Left renal cortex interstitium (tissue), 4 donors: ENCODE measurements at regions not wholly inside any gene's neighbourhood (a gene's known extent, or its start where the extent isn't known, plus 50 kb on each side); places are given as distances from the start of the nearest gene placed in this dataset.
"Not testable (repeated sequence)": the region's sequence is repeated elsewhere in the genome, so short reads cannot be mapped to it uniquely, and the experiment has no call there.

Source experiments
- DNase-seq, 4 donors: peaks; one replicate each; pipeline ENCODE4 v3.0.0-alpha.2; 2013; ENCODE audit warnings: low read depth in 4 of 4, low spot score in 2 of 4, missing footprints in 1 of 4

GRCh38 chr5:111983459-111983858 is 226.5 kb upstream of the NREP start:
- DNase-seq: no peak

DNA sequence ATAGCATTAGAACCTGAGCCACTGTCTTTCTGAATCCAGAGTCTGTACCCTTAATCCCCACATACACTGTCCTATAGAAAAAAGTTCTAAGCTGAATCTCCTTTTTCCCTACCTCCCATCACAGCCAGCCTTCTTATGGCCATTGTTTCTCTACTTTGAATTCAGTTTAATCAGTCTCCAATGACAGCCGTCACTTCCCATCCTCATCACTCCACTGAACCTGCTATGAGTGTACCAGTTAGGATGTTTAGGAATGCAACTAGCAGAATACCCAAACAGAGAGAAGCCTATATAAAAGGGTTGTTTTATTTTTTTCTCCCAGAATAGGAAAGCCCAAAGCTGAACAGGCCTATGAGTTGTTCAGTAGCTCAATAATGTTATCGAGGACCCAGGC is 220.4 kb upstream of the NREP start:
- no peak for DNase-seq

- DNase-seq: no peak
These were observed 219.9 kb upstream of the NREP start for GRCh38 chr5:111976705-111977435.

DNA sequence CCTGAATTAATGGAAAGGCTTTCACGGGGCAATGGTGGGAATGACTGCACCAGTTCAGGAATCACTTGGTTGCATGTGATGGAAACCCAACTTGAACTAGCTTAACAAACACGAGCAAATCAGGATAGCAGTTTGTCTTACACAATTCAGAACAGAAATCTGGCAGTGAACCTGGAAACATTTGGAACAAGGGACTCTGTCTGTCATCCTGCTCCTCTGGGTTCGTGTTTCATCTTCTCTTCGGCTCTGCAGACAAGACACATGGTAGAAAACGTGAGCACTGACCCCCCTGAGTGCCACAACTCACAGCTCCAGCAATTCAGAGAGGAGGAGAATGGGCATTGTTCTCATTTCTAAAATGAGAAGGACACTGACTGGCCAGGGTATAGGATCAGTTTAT is 218.1 kb upstream of the NREP start:
- DNase-seq: no peak

DNA sequence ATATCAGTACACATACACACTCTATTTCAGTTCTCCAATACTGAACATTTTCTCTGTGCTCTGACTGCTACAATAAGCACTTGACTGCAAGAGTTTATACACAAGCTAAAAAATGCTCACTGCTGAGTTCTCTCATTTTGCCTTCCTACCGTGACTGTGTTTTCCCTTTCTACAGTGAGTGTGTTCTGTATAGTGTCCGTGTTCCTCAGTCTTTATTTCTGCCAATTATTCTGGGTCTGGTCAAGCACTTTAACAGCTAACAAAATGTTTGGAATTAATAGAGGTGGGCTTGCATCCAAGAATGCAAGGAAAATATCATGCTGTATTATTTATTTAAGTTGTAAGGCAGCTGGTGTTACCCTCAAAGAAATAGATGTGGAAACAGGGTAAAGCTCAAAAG is 217.0 kb upstream of the NREP start:
- DNase-seq: no peak

DNA sequence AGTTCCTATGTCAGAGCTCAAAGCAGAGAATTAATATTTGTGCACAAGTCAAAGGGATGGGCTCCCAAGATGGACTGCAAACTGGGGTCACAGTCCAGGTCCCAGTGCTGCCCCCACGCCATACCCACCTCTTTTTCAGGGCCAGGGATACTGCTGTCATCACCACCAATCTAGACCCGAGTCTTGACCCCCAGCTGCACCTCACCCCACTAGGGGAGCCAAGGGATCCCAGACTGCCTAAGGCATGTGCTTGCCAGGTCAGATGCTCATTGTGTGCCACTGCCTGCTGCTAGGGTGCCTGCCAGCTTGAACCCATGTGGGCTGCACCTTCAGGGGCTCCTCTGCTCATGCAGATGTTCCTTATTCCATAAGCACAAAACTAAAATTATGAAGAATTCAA is 215.6 kb upstream of the NREP start:
- no peak for DNase-seq

GRCh38 chr5:111972080-111972479 is 215.1 kb upstream of the NREP start:
- DNase-seq: no peak

DNA sequence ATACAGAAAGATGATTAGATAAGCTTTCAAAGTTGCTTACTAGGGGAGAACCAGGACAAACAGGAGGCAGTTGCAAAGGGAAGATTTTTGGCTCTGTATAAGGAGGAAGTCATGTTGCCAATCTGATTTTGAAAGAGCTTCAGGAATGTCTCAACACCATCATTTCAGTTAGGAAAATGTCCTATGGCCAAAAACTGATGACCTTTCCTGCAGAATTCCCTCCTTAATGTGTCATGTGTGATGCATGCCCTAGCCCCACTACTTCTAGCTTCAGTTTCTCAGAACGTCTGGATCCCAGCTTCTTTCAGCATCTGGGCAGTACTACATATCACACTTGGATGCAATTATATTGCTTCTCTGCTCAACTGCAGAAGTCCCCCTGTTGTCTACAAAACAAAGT is 211.5 kb upstream of the NREP start:
- no peak for DNase-seq

GRCh38 chr5:111967463-111967862 is 210.5 kb upstream of the NREP start:
- no peak for DNase-seq

GRCh38 chr5:111966290-111966689 is 209.3 kb upstream of the NREP start:
- DNase-seq: no peak

- DNase-seq: no peak
These were observed 206.6 kb upstream of the NREP start for GRCh38 chr5:111963555-111963954.

DNA sequence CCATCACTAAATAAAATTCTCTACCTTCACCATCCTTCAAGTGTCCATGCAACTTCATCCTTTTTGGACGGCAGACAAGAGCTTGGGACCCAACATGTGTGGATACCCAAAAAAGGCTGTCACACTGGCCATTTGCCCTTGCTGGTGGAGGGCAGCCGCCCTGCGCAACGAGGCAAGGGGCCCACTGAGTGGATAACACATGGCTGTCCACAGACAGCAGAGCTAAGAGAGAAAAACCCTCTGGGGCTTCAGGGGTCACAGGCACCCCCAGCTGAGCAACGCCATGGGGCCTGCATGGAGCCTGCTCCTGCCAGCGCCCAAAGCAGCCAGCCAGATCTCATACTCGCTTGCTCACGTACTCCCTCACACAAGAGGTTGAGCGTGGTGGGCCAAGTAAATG is 205.9 kb upstream of the NREP start:
- no peak for DNase-seq

DNA sequence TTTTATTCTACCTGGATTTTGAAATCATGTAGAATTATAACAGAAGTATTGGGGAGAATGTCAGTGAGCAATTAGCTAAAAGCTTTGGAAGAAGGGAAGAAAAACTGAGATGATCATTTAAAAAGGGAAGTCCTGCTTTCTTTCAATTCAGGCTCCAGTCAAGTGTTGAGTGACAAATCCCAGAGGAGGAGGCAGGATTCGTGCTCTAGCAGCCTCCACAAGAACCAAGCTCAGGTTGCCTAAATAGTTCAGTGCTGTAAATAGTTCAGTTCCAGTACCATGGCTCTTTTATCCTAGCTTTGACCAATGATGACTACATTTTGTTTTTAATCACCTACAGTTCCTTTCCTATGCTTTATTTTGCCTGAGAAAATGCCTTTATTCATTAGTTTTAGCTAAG is 204.9 kb upstream of the NREP start:
- no peak for DNase-seq

DNA sequence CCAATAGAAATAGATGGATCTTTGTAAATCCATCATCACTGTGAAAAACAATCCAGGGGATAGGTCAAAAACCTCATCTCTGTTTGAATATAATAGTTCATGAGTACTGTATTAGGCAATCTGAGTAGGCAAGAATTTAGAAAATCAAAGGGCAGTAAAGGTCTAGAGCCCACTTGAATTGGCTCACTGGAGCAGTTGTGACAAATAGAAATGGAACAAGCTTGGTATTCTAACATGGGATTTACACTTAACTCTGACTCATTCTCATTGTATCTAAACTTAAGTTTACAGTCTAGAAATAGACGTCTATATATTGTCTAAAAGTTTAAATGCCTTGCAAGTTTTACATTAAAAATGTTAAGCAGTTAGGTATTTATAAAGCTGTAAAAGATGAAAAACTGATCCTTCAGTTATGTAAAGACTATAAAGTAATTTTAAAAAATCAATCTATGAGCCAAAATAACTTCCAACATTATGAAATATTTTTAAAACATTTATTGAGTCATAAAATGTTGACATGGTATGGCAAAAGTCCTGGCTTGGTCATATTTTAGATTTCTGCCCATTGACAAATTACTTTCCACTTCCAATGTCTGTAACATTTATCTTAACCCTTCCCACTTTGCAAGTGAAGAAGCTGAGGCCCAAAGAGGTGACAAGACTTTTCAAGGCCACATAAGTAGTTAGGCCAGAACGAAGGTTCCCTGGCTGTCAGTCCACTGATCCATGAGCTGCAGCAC is 203.7 kb upstream of the NREP start:
- DNase-seq: no peak

DNA sequence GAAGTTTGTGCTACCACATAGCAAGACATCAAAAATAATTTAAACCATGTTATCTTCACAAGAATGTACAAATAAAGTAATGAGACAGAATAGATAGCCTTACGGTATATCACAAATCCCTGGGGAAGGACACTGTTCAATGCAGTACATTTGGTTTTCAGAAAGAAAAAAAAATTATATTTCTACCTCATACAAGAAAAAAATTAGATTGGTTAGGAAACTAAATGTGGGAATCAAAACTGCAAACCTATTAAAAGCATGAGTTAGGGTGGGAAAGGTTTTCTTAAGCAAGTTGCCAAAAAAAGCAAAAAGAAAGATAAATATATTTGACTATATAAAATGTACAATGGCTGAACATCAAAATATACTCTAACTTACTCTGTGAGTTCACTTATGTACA is 201.9 kb upstream of the NREP start:
- no peak for DNase-seq

- DNase-seq: not testable (repeated sequence)
These were observed 199.8 kb upstream of the NREP start for GRCh38 chr5:111956765-111957164.

- DNase-seq: no peak
These were observed 197.8 kb upstream of the NREP start for GRCh38 chr5:111954516-111955395.

DNA sequence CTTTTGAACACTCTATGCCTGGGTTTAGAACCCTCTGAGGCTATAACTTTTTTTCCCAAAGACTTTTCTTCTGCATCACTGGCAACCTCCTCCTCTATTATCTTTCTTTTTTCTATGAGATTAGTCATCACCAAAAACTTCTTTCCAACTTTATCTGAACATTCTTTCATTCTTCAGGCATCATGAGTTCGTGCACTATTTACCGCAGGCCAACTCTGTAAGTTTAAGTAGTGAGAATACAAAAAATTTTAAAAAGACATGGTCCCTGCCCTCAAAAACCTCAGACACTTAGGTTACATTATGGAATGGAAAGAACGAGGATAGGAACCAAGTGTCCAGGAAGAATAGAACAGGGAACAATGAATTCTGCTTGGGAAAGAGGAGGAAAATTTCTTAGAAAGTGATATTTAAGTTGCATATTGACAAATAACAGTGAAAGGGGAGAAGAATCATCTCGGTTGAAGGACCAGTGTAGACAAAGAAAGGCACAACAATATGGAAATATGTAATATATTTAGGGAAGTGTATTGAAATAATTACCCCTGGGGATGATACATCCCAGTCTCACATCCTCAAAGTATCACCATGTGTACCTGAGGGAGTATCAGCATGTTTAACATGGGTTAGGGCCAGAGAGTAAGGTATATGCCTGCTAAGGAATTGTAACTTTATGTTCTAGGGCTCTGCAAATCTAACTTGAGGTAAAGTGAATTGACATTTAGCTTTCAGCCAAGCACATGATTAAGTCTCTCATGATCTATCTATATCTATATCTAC is 196.5 kb upstream of the NREP start:
- DNase-seq: no peak

DNA sequence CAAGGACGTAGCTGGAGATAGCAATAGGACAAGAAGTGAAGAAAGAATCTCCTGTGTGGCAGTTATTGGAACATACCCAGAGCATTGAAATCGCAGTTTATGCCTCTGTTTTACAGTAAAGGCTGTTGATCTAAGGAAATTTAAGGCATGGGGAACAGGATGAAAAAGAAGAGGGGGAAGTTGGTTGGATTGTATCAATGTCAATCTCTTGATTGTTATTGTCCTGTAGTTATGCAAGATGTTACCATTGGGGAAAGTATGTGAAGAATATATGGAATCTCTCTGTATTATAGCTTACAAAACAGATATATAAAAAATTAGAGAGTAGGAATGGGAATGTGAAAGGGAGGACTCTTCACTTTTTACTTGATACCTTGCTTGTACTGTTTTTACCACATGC is 195.6 kb upstream of the NREP start:
- DNase-seq: no peak

GRCh38 chr5:111950660-111951059 is 193.7 kb upstream of the NREP start:
- no peak for DNase-seq
